DOHH2 (cell line): ENCODE measurements at regions not wholly inside any gene's neighbourhood (a gene's known extent, or its start where the extent isn't known, plus 50 kb on each side); places are given as distances from the start of the nearest gene placed in this dataset.
A peak's percentile ranks its signal among the peaks of the same experiment; 100 is the strongest.

ENCODE experiments used
- H3F3A ChIP-seq: fragments of 200-600 bp; sonication (generic), shearing (Covaris generic); 2 replicates; pipeline ENCODE4 v1.6.0; 2016; ENCODE audit warnings: antibody characterized with exemption, mild to moderate bottlenecking; ENCODE audit not compliant: control insufficient read depth, insufficient read depth
- H3K27ac ChIP-seq: fragments of 200-600 bp; sonication (generic); 2 replicates; pipeline ENCODE4 v1.5.1; 2014; ENCODE audit warnings: low read depth, mild to moderate bottlenecking, low read length, moderate library complexity
- H3K27me3 ChIP-seq: fragments of 200-600 bp; sonication (generic); 2 replicates; pipeline ENCODE4 v1.6.1; 2014; ENCODE audit warnings: mild to moderate bottlenecking, low read length, mixed read lengths; ENCODE audit not compliant: control insufficient read depth
- H3K36me3 ChIP-seq: fragments of 200-600 bp; sonication (generic); 2 replicates; pipeline ENCODE4 v1.6.1; 2014; ENCODE audit warnings: mild to moderate bottlenecking, low read length, moderate library complexity, mixed read lengths; ENCODE audit not compliant: control insufficient read depth
- H3K4me1 ChIP-seq: fragments of 200-600 bp; sonication (generic); 2 replicates; pipeline ENCODE4 v1.6.1; 2014; ENCODE audit warnings: mild to moderate bottlenecking, low read length, mixed read lengths; ENCODE audit not compliant: control insufficient read depth
- H3K4me2 ChIP-seq: fragments of 200-600 bp; sonication (generic); 2 replicates; pipeline ENCODE4 v1.6.0; 2014; ENCODE audit warnings: mild to moderate bottlenecking, low read length, moderate library complexity
- H3K4me3 ChIP-seq: fragments of 200-600 bp; sonication (generic); 2 replicates; pipeline ENCODE4 v1.5.1; 2014; ENCODE audit warnings: mild to moderate bottlenecking, low read length, mixed read lengths
- H3K79me2 ChIP-seq: fragments of 200-600 bp; sonication (generic); 2 replicates; pipeline ENCODE4 v1.6.1; 2014; ENCODE audit warnings: mild to moderate bottlenecking, low read length, mixed read lengths; ENCODE audit not compliant: control insufficient read depth
- H3K9me2 ChIP-seq: fragments of 200-600 bp; sonication (generic); replicated peaks from 2 replicates; pipeline ENCODE4 v1.6.1; 2014; ENCODE audit warnings: mild to moderate bottlenecking, low read length, mixed read lengths; ENCODE audit not compliant: control insufficient read depth
- H3K9me3 ChIP-seq: fragments of 200-600 bp; sonication (generic); 2 replicates; pipeline ENCODE4 v1.6.1; 2014; ENCODE audit warnings: antibody characterized with exemption, low read length, mixed read lengths; ENCODE audit not compliant: control insufficient read depth, insufficient read depth
- H4K20me1 ChIP-seq: fragments of 200-600 bp; sonication (generic); 2 replicates; pipeline ENCODE4 v1.6.0; 2014; ENCODE audit warnings: low read depth, mild to moderate bottlenecking, antibody characterized with exemption, low read length, moderate library complexity; ENCODE audit not compliant: control insufficient read depth, insufficient read depth
- EZH2phosphoT487 ChIP-seq: fragments of 200-600 bp; sonication (generic); IDR thresholded peaks from 2 replicates; pipeline ENCODE4 v1.6.1; 2017; ENCODE audit warnings: borderline replicate concordance, mild to moderate bottlenecking, antibody characterized with exemption, low read length, moderate library complexity, mixed read lengths
- TF ChIP-seq, protein P1 (sequence below): fragments of 200-600 bp; sonication (generic); IDR thresholded peaks from one replicate; pipeline ENCODE4 v1.5.1; 2014; ENCODE audit warnings: antibody characterized with exemption, mild to moderate bottlenecking, low read depth, low read length; ENCODE audit not compliant: poor library complexity, severe bottlenecking

DNA sequence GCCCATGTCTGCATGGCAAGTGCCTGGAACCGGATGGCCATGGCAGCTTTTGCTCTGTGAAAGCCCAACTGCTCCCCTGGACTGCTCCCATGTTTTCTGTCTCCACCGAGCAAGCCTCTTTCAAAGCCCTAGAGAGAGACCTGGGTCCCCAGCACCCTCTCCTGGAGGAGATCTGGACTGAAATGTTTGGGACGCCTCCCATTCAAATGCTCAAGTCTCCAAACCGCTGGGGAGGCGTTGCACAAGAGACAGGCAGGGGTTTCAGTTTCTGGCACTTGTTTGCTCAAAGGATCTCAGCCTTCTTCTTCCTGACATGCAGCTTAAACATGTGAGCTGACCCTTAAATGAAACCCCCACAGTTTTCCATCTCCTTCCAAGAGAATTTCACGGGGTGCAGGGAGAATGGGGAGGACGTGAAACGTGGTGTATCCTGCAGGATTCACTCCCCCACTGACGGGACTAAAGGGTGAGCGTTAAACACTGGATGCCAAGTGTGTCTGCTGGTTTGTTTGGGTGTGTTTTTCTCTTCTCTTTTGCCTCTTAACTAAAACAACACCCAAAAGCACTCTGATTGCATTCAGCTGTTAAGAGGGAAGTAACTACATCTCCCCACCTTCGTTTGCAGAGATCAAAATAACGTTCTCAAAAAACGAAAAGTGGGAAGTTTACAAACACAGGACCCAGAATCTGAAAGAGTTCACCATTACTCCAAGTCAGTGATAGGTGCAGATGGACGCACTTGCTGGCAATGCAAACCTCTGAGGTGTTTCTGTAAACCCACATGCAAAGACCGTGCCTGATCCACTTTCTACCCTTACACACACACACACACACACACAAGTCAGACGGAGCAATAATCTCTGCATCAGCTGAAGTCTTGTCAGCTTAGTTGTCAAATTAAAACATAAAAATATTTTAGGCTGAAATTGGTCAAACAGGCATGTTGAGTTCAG lies 256.9 kb downstream of the C16orf95 start:
- Histone ChIP-seq H3K27me3 (no peaks in the 10 kb centered on the region), H3K9me3 (no peaks in the 10 kb centered on the region), H3K9me2 (no peaks in the 10 kb centered on the region), H3K4me2 (peak overlapping the region; percentile 4; the same call in 1 of the 2 replicates), H3K4me1 (peaks cover 51% of the 10 kb centered on the region), H3K4me3 (no peak overlapping the region), H4K20me1 (no peaks in the 10 kb centered on the region), H3F3A (peaks cover 20% of the 10 kb centered on the region), H3K79me2 (0 out of 2 replicates have a peak, but pooled peaks cover 2% of the 10 kb centered on the region), H3K27ac (no peak overlapping the region), H3K36me3 (no peaks in the 10 kb centered on the region)
- TF ChIP-seq, protein P1, sequence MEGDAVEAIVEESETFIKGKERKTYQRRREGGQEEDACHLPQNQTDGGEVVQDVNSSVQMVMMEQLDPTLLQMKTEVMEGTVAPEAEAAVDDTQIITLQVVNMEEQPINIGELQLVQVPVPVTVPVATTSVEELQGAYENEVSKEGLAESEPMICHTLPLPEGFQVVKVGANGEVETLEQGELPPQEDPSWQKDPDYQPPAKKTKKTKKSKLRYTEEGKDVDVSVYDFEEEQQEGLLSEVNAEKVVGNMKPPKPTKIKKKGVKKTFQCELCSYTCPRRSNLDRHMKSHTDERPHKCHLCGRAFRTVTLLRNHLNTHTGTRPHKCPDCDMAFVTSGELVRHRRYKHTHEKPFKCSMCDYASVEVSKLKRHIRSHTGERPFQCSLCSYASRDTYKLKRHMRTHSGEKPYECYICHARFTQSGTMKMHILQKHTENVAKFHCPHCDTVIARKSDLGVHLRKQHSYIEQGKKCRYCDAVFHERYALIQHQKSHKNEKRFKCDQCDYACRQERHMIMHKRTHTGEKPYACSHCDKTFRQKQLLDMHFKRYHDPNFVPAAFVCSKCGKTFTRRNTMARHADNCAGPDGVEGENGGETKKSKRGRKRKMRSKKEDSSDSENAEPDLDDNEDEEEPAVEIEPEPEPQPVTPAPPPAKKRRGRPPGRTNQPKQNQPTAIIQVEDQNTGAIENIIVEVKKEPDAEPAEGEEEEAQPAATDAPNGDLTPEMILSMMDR = no peak
- TF ChIP-seq EZH2phosphoT487 = no peak

DNA sequence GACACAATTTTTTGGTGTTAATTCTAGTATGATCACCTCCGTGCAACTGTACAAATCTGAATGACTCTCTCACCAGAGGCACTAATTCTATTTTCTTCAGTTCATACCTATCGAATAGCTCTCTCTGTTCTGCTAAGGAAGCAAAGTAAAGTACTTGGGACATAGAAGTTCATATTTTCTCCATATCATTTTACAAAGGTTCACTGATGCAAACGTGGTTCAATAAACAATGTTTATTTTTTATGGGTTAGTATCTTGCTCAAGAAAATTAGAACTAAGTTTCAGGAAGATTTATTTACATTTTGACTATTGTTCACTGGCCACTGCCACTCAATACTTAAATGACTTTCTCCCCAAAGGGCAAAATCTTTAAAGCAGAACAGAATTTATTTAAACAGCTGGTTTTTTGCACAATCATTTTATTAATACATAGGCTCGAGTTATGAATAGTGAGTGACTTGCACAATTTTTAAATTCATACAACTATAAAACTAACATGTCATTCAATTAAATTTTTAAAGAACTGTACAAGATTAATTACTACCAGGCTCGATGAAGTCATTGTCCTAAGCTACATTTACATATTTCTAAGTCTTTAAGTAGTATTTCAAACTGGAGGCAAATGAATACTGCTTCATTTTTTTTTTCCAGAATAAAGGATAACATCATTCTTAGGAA lies 255.8 kb downstream of the C16orf95 start:
- Histone ChIP-seq H3K36me3 (no peaks in the 10 kb centered on the region), H3K4me2 (0 out of 2 replicates have a peak overlapping the region, but pooled peaks have one; percentile 4), H3K9me2 (no peaks in the 10 kb centered on the region), H3K9me3 (no peaks in the 10 kb centered on the region), H3K4me3 (no peak overlapping the region), H3K27ac (no peak overlapping the region), H3K4me1 (peaks cover 62% of the 10 kb centered on the region), H4K20me1 (no peaks in the 10 kb centered on the region), H3K27me3 (no peaks in the 10 kb centered on the region), H3F3A (peaks cover 27% of the 10 kb centered on the region), H3K79me2 (0 out of 2 replicates have a peak, but pooled peaks cover 2% of the 10 kb centered on the region)
- TF ChIP-seq EZH2phosphoT487 = no peak
- TF ChIP-seq, protein P1 = no peak

DNA sequence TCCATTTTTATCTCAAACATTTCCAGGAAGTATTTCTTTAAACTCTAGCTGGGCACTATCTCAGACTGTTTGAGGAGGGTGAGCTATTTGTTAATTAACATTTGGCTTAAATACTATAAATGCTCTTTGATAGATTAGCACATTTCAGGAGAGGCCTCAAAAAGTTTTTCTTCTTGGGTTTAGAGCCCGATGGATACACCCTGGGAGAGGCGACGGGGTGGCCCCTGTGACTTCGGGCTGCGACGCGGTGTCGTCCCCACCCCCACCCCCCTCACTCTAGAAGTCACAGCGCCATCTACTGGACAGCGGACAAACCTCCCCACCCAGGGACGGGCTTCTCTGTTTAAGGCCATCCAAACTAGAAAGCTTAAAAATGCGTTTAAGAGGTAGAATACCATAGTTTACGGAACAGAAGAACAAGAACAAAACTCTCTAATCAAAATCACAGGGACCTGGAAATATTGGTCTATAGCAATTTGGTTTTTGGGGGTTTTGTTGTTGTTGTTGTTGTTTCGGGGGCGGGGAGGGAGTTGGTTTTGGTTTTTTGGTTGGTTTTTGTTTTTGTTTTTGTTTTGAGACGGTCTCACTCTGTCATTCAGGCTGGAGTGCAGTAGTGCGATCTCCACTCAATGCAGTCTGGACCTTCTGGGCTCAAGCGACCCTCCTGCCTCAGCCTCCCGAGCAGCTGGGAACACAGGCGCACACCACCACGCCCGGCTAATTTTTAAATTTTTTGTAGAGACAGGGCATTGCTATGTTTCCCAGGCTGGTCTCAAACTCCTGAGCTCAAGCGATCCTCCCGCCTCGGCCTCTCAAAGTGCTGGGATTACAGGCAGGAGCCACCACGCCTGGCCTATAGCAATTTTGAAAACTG lies 254.4 kb downstream of the C16orf95 start:
- Histone ChIP-seq H3K9me2 (no peaks in the 10 kb centered on the region), H3K79me2 (0 out of 2 replicates have a peak, but pooled peaks cover 2% of the 10 kb centered on the region), H3F3A (peaks cover 27% of the 10 kb centered on the region), H3K36me3 (no peaks in the 10 kb centered on the region), H3K9me3 (no peaks in the 10 kb centered on the region), H3K4me3 (peak overlapping the region; percentile 68), H3K4me1 (peaks cover 67% of the 10 kb centered on the region), H3K27me3 (no peaks in the 10 kb centered on the region), H3K27ac (0 out of 2 replicates have a peak overlapping the region, but pooled peaks have one; percentile 90), H4K20me1 (no peaks in the 10 kb centered on the region), H3K4me2 (peak overlapping the region; percentile 95)
- TF ChIP-seq, protein P1 = peak; percentile 87
- TF ChIP-seq EZH2phosphoT487 = no peak
